ENCODE measurements at regions not wholly inside any gene's neighbourhood (a gene's known extent, or its start where the extent isn't known, plus 50 kb on each side); places are given as distances from the start of the nearest gene placed in this dataset.

GRCh38 chr2:220704810-220705209 lies 867.3 kb downstream of the EPHA4 start:
- Histone ChIP-seq H3K4me3 (replicated peaks in 1 of 3; ENCODE audit: insufficient read depth in 1 of 3, low read depth in 2 of 3, low read length in 3 of 3) (no peak overlapping the region), H3K4me2 (ENCODE audit: low read depth, low read length) (no peak overlapping the region), H3K9ac (ENCODE audit: insufficient read depth, low read depth, low read length) (no peak overlapping the region), H3K36me3 (replicated peaks in 1 of 2; ENCODE audit: control insufficient read depth in 1 of 2, insufficient read depth in 2 of 2, low read length in 2 of 2) (no peaks in the 10 kb centered on the region), H3K4me1 (ENCODE audit: insufficient read depth, low read length) (no peaks in the 10 kb centered on the region), H3K79me2 (ENCODE audit: insufficient read depth, low read length) (no peaks in the 10 kb centered on the region), H2AFZ (ENCODE audit: low read length) (no peak overlapping the region), H4K20me1 (ENCODE audit: insufficient read depth, low read length) (no peaks in the 10 kb centered on the region), H3K27me3 (ENCODE audit: control insufficient read depth in 1 of 2, insufficient read depth in 2 of 2, low read length in 2 of 2) (no peaks in the 10 kb centered on the region), H3K9me3 (ENCODE audit: low read length) (peaks cover 17% of the 10 kb centered on the region), H3K27ac (ENCODE audit: extremely low read length, insufficient read depth, low read length) (no peak overlapping the region)
- FAIRE-seq (no peak), ATAC-seq (no peak), DNase-seq (ENCODE audit: low spot score) (no peak)
- TF ChIP-seq CERS6 (CRISPR knock-in tag; IDR thresholded peaks at IDR 0.05) (no peak), ZNF367 (CRISPR knock-in tag; IDR thresholded peaks at IDR 0.05; ENCODE audit: borderline replicate concordance) (no peak), PPARG (CRISPR knock-in tag; conservative IDR thresholded peaks at IDR 0.05) (no peak), GTF2F1 (IDR thresholded peaks at IDR 0.05; ENCODE audit: low read length) (no peak), TBX3 (IDR thresholded peaks at IDR 0.05; ENCODE audit: borderline replicate concordance) (no peak), KAT7 (CRISPR knock-in tag; IDR thresholded peaks at IDR 0.05; ENCODE audit: borderline replicate concordance) (no peak), ETS1 (CRISPR knock-in tag; IDR thresholded peaks at IDR 0.05) (no peak), ARID4A (CRISPR knock-in tag; IDR thresholded peaks at IDR 0.05; ENCODE audit: borderline replicate concordance) (no peak), HES4 (CRISPR knock-in tag; IDR thresholded peaks at IDR 0.05; ENCODE audit: borderline replicate concordance) (no peak), SMC3 (IDR thresholded peaks at IDR 0.05; ENCODE audit: low read length) (no peak), RARG (CRISPR knock-in tag; IDR thresholded peaks at IDR 0.05; ENCODE audit: low read depth) (no peak), ZNF672 (CRISPR knock-in tag; IDR thresholded peaks at IDR 0.05) (no peak), ZBTB1 (CRISPR knock-in tag; IDR thresholded peaks at IDR 0.05; ENCODE audit: borderline replicate concordance) (no peak), ZNF124 (CRISPR knock-in tag; IDR thresholded peaks at IDR 0.05) (no peak)
- CTCF ChIA-PET (ENCODE audit: low intra/inter-chr PET ratio, low total read pairs): no interaction called here
- 20% methylated on average over 5 of the region's 5 CpGs for WGBS (ENCODE audit: low lambda C conversion rate)
- BruUV-seq (replicated peaks): no TSS peak
- POLR2A ChIA-PET: no interaction called here
- intact Hi-C loops (cut with micrococcal nuclease; ENCODE audit: unreplicated experiment): no loop called here
- in situ Hi-C loops (cut with HindIII; ENCODE audit: extremely low pct_ligation_motif_present, low pct_unique_long_range_greater_than_20kb): no loop called here
